Fibroblast of pulmonary artery (primary cell): ENCODE measurements at regions not wholly inside any gene's neighbourhood (a gene's known extent, or its start where the extent isn't known, plus 50 kb on each side); places are given as distances from the start of the nearest gene placed in this dataset.
A peak's percentile ranks its signal among the peaks of the same experiment; 100 is the strongest.
"Not testable (repeated sequence)": the region's sequence is repeated elsewhere in the genome, so short reads cannot be mapped to it uniquely, and the experiment has no call there.

Source experiments
- DNase-seq: peaks from one replicate; pipeline ENCODE4 v3.0.0-alpha.2; 2010; ENCODE audit warnings: low read depth
- H3K4me3 ChIP-seq: replicated peaks from 2 replicates; pipeline ENCODE4 v1.5.1; 2011; ENCODE audit warnings: low read depth, mild to moderate bottlenecking, control low read depth, low read length, moderate library complexity
- CTCF ChIP-seq: IDR thresholded peaks from 2 replicates; pipeline ENCODE4 v1.5.1; 2011; ENCODE audit warnings: mild to moderate bottlenecking, control low read depth, low read length, inconsistent platforms; ENCODE audit errors: missing control alignments

GRCh38 chr13:80931766-80932165, 590.8 kb upstream of the SPRY2 start:
- no peak overlapping the region for H3K4me3 ChIP-seq
- DNase-seq = peak; percentile 66
- no peak for TF ChIP-seq CTCF

- H3K4me3 ChIP-seq = no peak overlapping the region
These were observed 590.2 kb upstream of the SPRY2 start for GRCh38 chr13:80931118-80931517.

GRCh38 chr13:80928241-80928640, 587.3 kb upstream of the SPRY2 start:
- TF ChIP-seq CTCF = no peak
- no peak overlapping the region for H3K4me3 ChIP-seq
- no peak for DNase-seq

More at GRCh38 chr13:80931118-80931517, 590.2 kb upstream of the SPRY2 start:
- DNase-seq = no peak
- no peak for TF ChIP-seq CTCF

GRCh38 chr13:80926024-80926423, 585.1 kb upstream of the SPRY2 start:
- H3K4me3 ChIP-seq, DNase-seq: not testable (repeated sequence)

- DNase-seq = peak; percentile 84
- no peak for TF ChIP-seq CTCF
- no peak overlapping the region for H3K4me3 ChIP-seq
These were observed 583.7 kb upstream of the SPRY2 start for GRCh38 chr13:80924596-80924995.

- DNase-seq = peak; percentile 42
- TF ChIP-seq CTCF = peak; percentile 31
- no peak overlapping the region for H3K4me3 ChIP-seq
These were observed 583.0 kb upstream of the SPRY2 start for GRCh38 chr13:80923907-80924306.

GRCh38 chr13:80921971-80922370, 581.0 kb upstream of the SPRY2 start:
- no peak for DNase-seq
- TF ChIP-seq CTCF = no peak
- no peak overlapping the region for H3K4me3 ChIP-seq
